GM23248 (cell line): ENCODE measurements at regions not wholly inside any gene's neighbourhood (a gene's known extent, or its start where the extent isn't known, plus 50 kb on each side); places are given as distances from the start of the nearest gene placed in this dataset.

Experiments
- DNase-seq: peaks from one replicate; pipeline ENCODE4 v3.0.0-alpha.2; 2015
- H2AFZ ChIP-seq: fragments of 200-600 bp; sonication (generic); 2 replicates; pipeline ENCODE4 v1.6.1; 2016; ENCODE audit warnings: antibody characterized with exemption
- H3F3A ChIP-seq: fragments of 200-600 bp; sonication (generic); 2 replicates; pipeline ENCODE4 v1.6.1; 2016; ENCODE audit warnings: mild to moderate bottlenecking, antibody characterized with exemption, mixed run types; ENCODE audit not compliant: insufficient read depth
- H3K27ac ChIP-seq: fragments of 200-600 bp; sonication (generic); 2 replicates; pipeline ENCODE4 v1.5.1; 2016; ENCODE audit warnings: mild to moderate bottlenecking
- H3K27me3 ChIP-seq: fragments of 200-600 bp; sonication (generic); replicated peaks from 2 replicates; pipeline ENCODE4 v1.6.1; 2016; ENCODE audit warnings: mild to moderate bottlenecking; ENCODE audit not compliant: insufficient read depth
- H3K36me3 ChIP-seq: fragments of 200-600 bp; sonication (generic); 2 replicates; pipeline ENCODE4 v1.6.1; 2016; ENCODE audit warnings: low read depth, mild to moderate bottlenecking
- H3K4me1 ChIP-seq: fragments of 200-600 bp; sonication (generic); 2 replicates; pipeline ENCODE4 v1.6.1; 2016; ENCODE audit warnings: mild to moderate bottlenecking; ENCODE audit not compliant: insufficient read depth
- H3K4me2 ChIP-seq: fragments of 200-600 bp; sonication (generic); one replicate; pipeline ENCODE4 v1.6.1; 2016; ENCODE audit warnings: mild to moderate bottlenecking; ENCODE audit not compliant: unreplicated experiment
- H3K4me3 ChIP-seq: fragments of 200-600 bp; sonication (generic); 2 replicates; pipeline ENCODE4 v1.5.1; 2016; ENCODE audit warnings: mild to moderate bottlenecking
- H3K79me2 ChIP-seq: fragments of 200-600 bp; sonication (generic); 2 replicates; pipeline ENCODE4 v1.6.1; 2016; ENCODE audit warnings: mild to moderate bottlenecking; ENCODE audit not compliant: insufficient read depth
- H3K9ac ChIP-seq: fragments of 200-600 bp; sonication (generic); 2 replicates; pipeline ENCODE4 v1.6.1; 2016; ENCODE audit warnings: mild to moderate bottlenecking
- H3K9me2 ChIP-seq: fragments of 200-600 bp; sonication (generic); 2 replicates; pipeline ENCODE4 v1.6.1; 2016; ENCODE audit warnings: mixed run types, mild to moderate bottlenecking, moderate library complexity; ENCODE audit not compliant: insufficient read depth
- H3K9me3 ChIP-seq: fragments of 200-600 bp; sonication (generic); one replicate; pipeline ENCODE4 v1.6.1; 2017; ENCODE audit warnings: low read depth
- H4K20me1 ChIP-seq: fragments of 200-600 bp; sonication (generic); 2 replicates; pipeline ENCODE4 v1.6.0; 2016; ENCODE audit not compliant: insufficient read depth
- EZH2 ChIP-seq: fragments of 200-600 bp; sonication (generic); IDR thresholded peaks from 2 replicates; pipeline ENCODE4 v1.6.1; 2018; ENCODE audit warnings: antibody characterized with exemption, mild to moderate bottlenecking; ENCODE audit not compliant: insufficient read depth, poor library complexity, severe bottlenecking
- EZH2phosphoT487 ChIP-seq: fragments of 200-600 bp; sonication (generic); IDR thresholded peaks from 2 replicates; pipeline ENCODE4 v1.6.1; 2018; ENCODE audit warnings: antibody characterized with exemption, moderate library complexity, mild to moderate bottlenecking, low read depth; ENCODE audit not compliant: insufficient read depth
- WGBS, 2 experiments: methylation state at CpG; one replicate each; pipeline ENCODE4 v1.1.6; 2015 to 2017; ENCODE audit warnings: low lambda C conversion rate in 2 of 2, low coverage in 1 of 2; ENCODE audit errors: missing lambda C conversion rate in 2 of 2; 5-methylcytosine and 5-hydroxymethylcytosine counted together
- in situ Hi-C: fragments of 300-500 bp; cut with MboI; formaldehyde crosslinking; loops from 2 replicates; pipeline ENCODE4 v1.15.0; 2020

DNA sequence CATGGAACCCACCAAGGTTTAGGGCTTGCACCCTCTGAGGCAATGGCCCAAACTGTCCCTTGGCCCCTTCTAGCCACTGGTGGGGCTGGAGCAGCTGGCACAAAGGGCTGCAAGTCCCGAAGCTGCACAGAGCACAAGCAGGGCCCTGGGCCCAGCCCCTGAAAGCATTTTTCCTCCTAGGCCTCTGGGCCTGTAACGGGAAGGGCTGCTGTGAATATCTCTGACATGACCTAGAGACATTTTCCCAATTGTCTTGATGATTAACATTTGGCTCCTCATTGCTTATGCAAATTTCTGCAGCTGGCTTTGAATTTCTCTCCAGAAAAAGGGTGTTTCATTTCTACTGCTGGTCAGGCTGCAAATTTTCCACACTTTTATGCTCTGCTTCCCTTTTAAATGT, 151.5 kb upstream of the CADPS start:
- no peaks in the 10 kb centered on the region for H3F3A ChIP-seq
- H3K79me2 ChIP-seq: no peaks in the 10 kb centered on the region
- no peak overlapping the region for H2AFZ ChIP-seq
- no peak for TF ChIP-seq EZH2
- TF ChIP-seq EZH2phosphoT487: no peak
- 13 to 33% methylated on average over 2 of the region's 2 CpGs for whole genome bisulfite sequencing, 2 experiments
- no peaks in the 10 kb centered on the region for H3K4me1 ChIP-seq
- in situ Hi-C loops: no loop called here
- no peak overlapping the region for H3K4me3 ChIP-seq
- DNase-seq: no peak
- H3K9me2 ChIP-seq: no peaks in the 10 kb centered on the region
- H3K9me3 ChIP-seq: no peaks in the 10 kb centered on the region
- no peak overlapping the region for H3K27ac ChIP-seq
- no peaks in the 10 kb centered on the region for H3K27me3 ChIP-seq
- no peak overlapping the region for H3K9ac ChIP-seq
- H3K36me3 ChIP-seq: no peaks in the 10 kb centered on the region
- no peaks in the 10 kb centered on the region for H4K20me1 ChIP-seq
- H3K4me2 ChIP-seq: no peak overlapping the region

DNA sequence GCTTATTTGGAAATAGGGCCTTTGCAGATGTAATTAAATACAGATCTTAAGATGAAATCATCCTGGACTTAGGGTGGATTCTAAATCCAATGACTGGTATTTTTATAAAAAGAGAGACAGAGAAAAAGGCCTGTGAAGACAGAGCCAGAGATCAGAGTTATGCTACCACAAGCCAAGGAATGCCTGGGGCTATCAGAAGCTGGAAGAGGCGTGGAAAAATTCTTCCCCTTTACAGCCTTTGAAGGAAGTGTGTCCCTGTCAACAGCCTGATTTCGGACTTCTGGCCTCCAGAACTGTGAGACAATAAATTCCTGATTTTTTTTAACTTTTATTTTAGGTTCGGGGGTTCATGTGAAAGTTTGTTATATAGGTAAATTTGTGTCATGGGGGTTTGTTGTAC, 154.1 kb upstream of the CADPS start:
- 47 to 58% methylated on average over 3 of the region's 3 CpGs for WGBS, 2 experiments
- H3K79me2 ChIP-seq: no peaks in the 10 kb centered on the region
- H3K4me3 ChIP-seq: no peak overlapping the region
- H2AFZ ChIP-seq: no peak overlapping the region
- no peaks in the 10 kb centered on the region for H3K36me3 ChIP-seq
- H3K9me2 ChIP-seq: no peaks in the 10 kb centered on the region
- in situ Hi-C loops: no loop called here
- H3K4me1 ChIP-seq: peaks cover 14% of the 10 kb centered on the region
- H3K9me3 ChIP-seq: no peaks in the 10 kb centered on the region
- no peak for DNase-seq
- H3K27me3 ChIP-seq: no peaks in the 10 kb centered on the region
- 0 out of 2 replicates have a peak, but pooled peaks cover 3% of the 10 kb centered on the region for H3F3A ChIP-seq
- TF ChIP-seq EZH2 (no peak), EZH2phosphoT487 (no peak)
- H3K9ac ChIP-seq: no peak overlapping the region
- no peak overlapping the region for H3K27ac ChIP-seq
- no peak overlapping the region for H3K4me2 ChIP-seq
- H4K20me1 ChIP-seq: no peaks in the 10 kb centered on the region

DNA sequence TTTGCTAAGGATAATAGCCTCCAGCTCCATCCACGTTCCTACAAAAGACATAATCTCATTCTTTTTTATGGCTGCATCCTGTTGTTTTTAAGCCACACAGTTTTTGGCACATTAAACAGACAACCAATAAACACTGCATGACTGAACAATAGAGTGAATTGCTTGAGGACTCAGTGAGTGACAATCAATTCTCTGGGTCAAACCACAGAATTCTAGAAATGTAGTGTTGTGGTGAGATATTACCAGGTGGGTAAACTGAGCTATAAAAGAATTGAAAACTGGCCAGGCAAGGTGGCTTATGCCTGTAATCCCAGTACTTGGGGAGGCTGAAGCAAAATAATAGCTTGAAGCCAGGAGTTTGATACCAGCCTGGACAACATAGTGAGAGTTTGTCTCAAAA, 154.7 kb upstream of the CADPS start:
- in situ Hi-C loops: no loop called here
- Histone ChIP-seq H2AFZ (no peak overlapping the region), H3K9me2 (no peaks in the 10 kb centered on the region), H3K9me3 (no peaks in the 10 kb centered on the region), H3K4me2 (no peak overlapping the region), H3K27me3 (no peaks in the 10 kb centered on the region), H3K79me2 (no peaks in the 10 kb centered on the region), H3K4me1 (peaks cover 20% of the 10 kb centered on the region), H3F3A (0 out of 2 replicates have a peak, but pooled peaks cover 3% of the 10 kb centered on the region), H3K4me3 (no peak overlapping the region), H3K27ac (no peak overlapping the region), H3K9ac (no peak overlapping the region), H3K36me3 (no peaks in the 10 kb centered on the region), H4K20me1 (no peaks in the 10 kb centered on the region)
- no peak for DNase-seq
- 71 to 90% methylated on average over 1 of the region's 1 CpG for WGBS, 2 experiments
- TF ChIP-seq EZH2phosphoT487 (no peak), EZH2 (no peak)

DNA sequence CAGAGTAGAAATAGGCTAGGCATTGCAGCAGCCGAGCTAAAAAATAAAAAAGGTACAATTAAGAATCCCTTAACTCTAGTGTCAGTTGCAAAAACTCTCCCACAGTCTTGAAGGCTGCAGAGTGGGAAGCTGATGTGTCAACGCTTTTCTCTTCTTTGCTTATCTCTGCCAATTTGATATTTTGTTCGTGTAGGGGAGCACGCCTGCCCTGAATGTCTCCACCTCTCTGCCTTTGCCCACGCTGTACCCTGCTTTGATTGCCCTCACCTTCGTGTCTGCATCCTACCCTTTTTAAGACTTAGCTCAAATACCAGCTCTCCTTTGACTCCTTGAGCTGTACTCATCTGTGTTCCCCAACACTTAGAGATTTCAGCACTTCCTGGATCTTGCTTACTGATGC, 155.4 kb upstream of the CADPS start:
- no peaks in the 10 kb centered on the region for H3K79me2 ChIP-seq
- no peaks in the 10 kb centered on the region for H3K36me3 ChIP-seq
- WGBS, 2 experiments: 65 to 72% methylated on average over 6 of the region's 6 CpGs
- H3K9ac ChIP-seq: no peak overlapping the region
- H3K4me1 ChIP-seq: peaks cover 26% of the 10 kb centered on the region
- no peaks in the 10 kb centered on the region for H3K27me3 ChIP-seq
- no peak for TF ChIP-seq EZH2phosphoT487
- TF ChIP-seq EZH2: no peak
- no peak overlapping the region for H2AFZ ChIP-seq
- H3F3A ChIP-seq: 0 out of 2 replicates have a peak, but pooled peaks cover 3% of the 10 kb centered on the region
- H3K4me3 ChIP-seq: no peak overlapping the region
- no peak overlapping the region for H3K27ac ChIP-seq
- H3K9me3 ChIP-seq: no peaks in the 10 kb centered on the region
- no peaks in the 10 kb centered on the region for H4K20me1 ChIP-seq
- no peak overlapping the region for H3K4me2 ChIP-seq
- in situ Hi-C loops: no loop called here
- H3K9me2 ChIP-seq: no peaks in the 10 kb centered on the region
- DNase-seq: no peak

DNA sequence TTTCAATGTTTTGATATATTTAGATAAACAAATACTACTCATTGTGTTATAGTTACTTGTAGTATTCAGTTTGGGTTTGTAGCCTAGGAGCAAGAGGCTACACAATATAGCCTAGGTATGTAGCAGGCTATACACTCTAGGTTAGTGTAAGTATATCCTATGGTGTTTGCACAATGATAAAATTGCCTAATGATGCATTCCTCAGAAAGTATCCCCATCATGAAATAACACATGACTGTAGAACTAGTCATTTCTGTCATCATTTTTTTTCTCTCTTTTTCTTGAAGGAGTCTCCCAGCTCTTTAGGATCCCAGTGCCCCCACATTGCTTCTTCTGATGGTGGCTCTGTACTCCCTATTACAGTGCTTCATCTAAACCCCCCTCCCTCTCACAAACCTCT, 157.7 kb upstream of the CADPS start:
- Histone ChIP-seq H3K79me2 (no peaks in the 10 kb centered on the region), H3K36me3 (no peaks in the 10 kb centered on the region), H2AFZ (no peak overlapping the region), H3K4me2 (peak overlapping the region; percentile 10), H3K9ac (no peak overlapping the region), H3K27ac (no peak overlapping the region), H4K20me1 (no peaks in the 10 kb centered on the region), H3K4me3 (no peak overlapping the region), H3K27me3 (no peaks in the 10 kb centered on the region), H3K9me2 (no peaks in the 10 kb centered on the region), H3F3A (0 out of 2 replicates have a peak, but pooled peaks cover 3% of the 10 kb centered on the region), H3K4me1 (peaks cover 37% of the 10 kb centered on the region), H3K9me3 (no peaks in the 10 kb centered on the region)
- TF ChIP-seq EZH2 (no peak), EZH2phosphoT487 (no peak)
- in situ Hi-C loops: no loop called here
- peak; percentile 59 for DNase-seq
